HG03025 (cell line): ENCODE measurements at regions not wholly inside any gene's neighbourhood (a gene's known extent, or its start where the extent isn't known, plus 50 kb on each side); places are given as distances from the start of the nearest gene placed in this dataset.
A peak's percentile ranks its signal among the peaks of the same experiment; 100 is the strongest.

ENCODE experiments used
- ATAC-seq: cut with Tn5 transposase; IDR thresholded peaks from one replicate; pipeline ENCODE4 v1.9.1; 2021; ENCODE audit warnings: mild to moderate bottlenecking, moderate library complexity; ENCODE audit not compliant: unreplicated experiment, low FRiP score

GRCh38 chr7:96638669-96639068 lies 71.0 kb downstream of the SEM1 start:
- ATAC-seq: no peak

- ATAC-seq: no peak
These were observed 72.1 kb downstream of the SEM1 start for GRCh38 chr7:96637522-96637921.

- ATAC-seq: no peak
These were observed 72.7 kb downstream of the SEM1 start for GRCh38 chr7:96636979-96637378.

GRCh38 chr7:96636342-96636860 lies 73.2 kb downstream of the SEM1 start:
- ATAC-seq: no peak

- no peak for ATAC-seq
These were observed 79.8 kb downstream of the SEM1 start for GRCh38 chr7:96629884-96630283.

GRCh38 chr7:96624954-96625353 lies 84.7 kb downstream of the SEM1 start:
- ATAC-seq: no peak

- no peak for ATAC-seq
These were observed 87.7 kb downstream of the SEM1 start for GRCh38 chr7:96621932-96622331.

- peak; percentile 66 for ATAC-seq
These were observed 95.3 kb downstream of the SEM1 start for GRCh38 chr7:96614154-96614867.

GRCh38 chr7:96612034-96612433 lies 97.6 kb downstream of the SEM1 start:
- no peak for ATAC-seq

GRCh38 chr7:96605045-96605716 lies 104.5 kb downstream of the SEM1 start:
- no peak for ATAC-seq

GRCh38 chr7:96599288-96599936 lies 110.2 kb downstream of the SEM1 start:
- ATAC-seq: no peak

- ATAC-seq: no peak
These were observed 111.2 kb downstream of the SEM1 start for GRCh38 chr7:96598421-96598820.

GRCh38 chr7:96596120-96596826 lies 113.4 kb downstream of the SEM1 start:
- ATAC-seq: no peak

- ATAC-seq: no peak
These were observed 117.6 kb downstream of the SEM1 start for GRCh38 chr7:96591900-96592676.

- no peak for ATAC-seq
These were observed 118.3 kb downstream of the SEM1 start for GRCh38 chr7:96591159-96591899.

- no peak for ATAC-seq
These were observed 120.6 kb downstream of the SEM1 start for GRCh38 chr7:96589038-96589437.

- ATAC-seq: no peak
These were observed 130.5 kb downstream of the SEM1 start for GRCh38 chr7:96579119-96579518.

- no peak for ATAC-seq
These were observed 131.0 kb downstream of the SEM1 start for GRCh38 chr7:96578606-96579005.

GRCh38 chr7:96563409-96563808 lies 146.2 kb downstream of the SEM1 start:
- no peak for ATAC-seq
